NT2/D1 (cell line): ENCODE measurements at regions not wholly inside any gene's neighbourhood (a gene's known extent, or its start where the extent isn't known, plus 50 kb on each side); places are given as distances from the start of the nearest gene placed in this dataset.

Experiments used
- DNase-seq: peaks from one replicate; pipeline ENCODE4 v3.0.0-alpha.2; 2011; ENCODE audit warnings: low read depth, low spot score
- H3K27me3 ChIP-seq: 2 replicates; pipeline ENCODE4 v1.6.0; 2011; ENCODE audit warnings: mild to moderate bottlenecking; ENCODE audit not compliant: insufficient read length, insufficient read depth
- H3K36me3 ChIP-seq: 2 replicates; pipeline ENCODE4 v1.6.1; 2011; ENCODE audit warnings: mild to moderate bottlenecking, low read length, mixed read lengths; ENCODE audit not compliant: insufficient read depth, insufficient read length
- H3K4me1 ChIP-seq: 2 replicates; pipeline ENCODE4 v1.5.1; 2011; ENCODE audit not compliant: insufficient read depth, insufficient read length
- H3K4me3 ChIP-seq: 2 replicates; pipeline ENCODE4 v1.5.1; 2011; ENCODE audit warnings: low read depth; ENCODE audit not compliant: insufficient read length
- H3K9ac ChIP-seq: 2 replicates; pipeline ENCODE4 v1.6.0; 2011; ENCODE audit warnings: low read depth; ENCODE audit not compliant: insufficient read length
- H3K9me3 ChIP-seq: 2 replicates; pipeline ENCODE4 v1.5.1; 2011; ENCODE audit warnings: mild to moderate bottlenecking, low read length; ENCODE audit not compliant: insufficient read depth
- SUZ12 ChIP-seq: IDR thresholded peaks from 2 replicates; pipeline ENCODE4 v1.6.1; 2011; ENCODE audit not compliant: insufficient read length, insufficient read depth; ENCODE audit errors: extremely low read depth
- YY1 ChIP-seq: IDR thresholded peaks from 2 replicates; pipeline ENCODE4 v1.6.1; 2011; ENCODE audit not compliant: insufficient read length, insufficient read depth
- ZNF274 ChIP-seq: IDR thresholded peaks from 2 replicates; pipeline ENCODE4 v1.6.1; 2011; ENCODE audit warnings: mild to moderate bottlenecking, low read depth, low read length

- no peaks in the 10 kb centered on the region for H3K4me1 ChIP-seq
- no peaks in the 10 kb centered on the region for H3K36me3 ChIP-seq
- TF ChIP-seq ZNF274 (no peak), YY1 (no peak), SUZ12 (no peak)
- no peak overlapping the region for H3K9ac ChIP-seq
- DNase-seq: no peak
- H3K4me3 ChIP-seq: no peak overlapping the region
- no peaks in the 10 kb centered on the region for H3K27me3 ChIP-seq
- H3K9me3 ChIP-seq: no peaks in the 10 kb centered on the region
These were observed 202.0 kb upstream of the SLC14A2 start for GRCh38 chr18:45413180-45413836.

- Histone ChIP-seq H3K9ac (no peak overlapping the region), H3K4me3 (no peak overlapping the region)
- TF ChIP-seq YY1 (no peak), ZNF274 (no peak), SUZ12 (no peak)
These were observed 199.7 kb upstream of the SLC14A2 start for GRCh38 chr18:45415614-45416013.

GRCh38 chr18:45416168-45416567 is 199.1 kb upstream of the SLC14A2 start:
- DNase-seq: no peak
- no peaks in the 10 kb centered on the region for H3K4me1 ChIP-seq
- H3K9me3 ChIP-seq: no peaks in the 10 kb centered on the region
- H3K4me3 ChIP-seq: no peak overlapping the region
- H3K27me3 ChIP-seq: no peaks in the 10 kb centered on the region
- TF ChIP-seq ZNF274: no peak
- no peak for TF ChIP-seq YY1
- TF ChIP-seq SUZ12: no peak
- H3K9ac ChIP-seq: no peak overlapping the region
- H3K36me3 ChIP-seq: no peaks in the 10 kb centered on the region

More at GRCh38 chr18:45415614-45416013, 199.7 kb upstream of the SLC14A2 start:
- Histone ChIP-seq H3K9me3 (no peaks in the 10 kb centered on the region), H3K4me1 (no peaks in the 10 kb centered on the region), H3K36me3 (no peaks in the 10 kb centered on the region), H3K27me3 (no peaks in the 10 kb centered on the region)
- DNase-seq: no peak

- TF ChIP-seq YY1 (no peak), ZNF274 (no peak), SUZ12 (no peak)
- H3K9ac ChIP-seq: no peak overlapping the region
- H3K27me3 ChIP-seq: no peaks in the 10 kb centered on the region
- no peaks in the 10 kb centered on the region for H3K4me1 ChIP-seq
- no peak overlapping the region for H3K4me3 ChIP-seq
- H3K9me3 ChIP-seq: no peaks in the 10 kb centered on the region
- DNase-seq: no peak
- H3K36me3 ChIP-seq: no peaks in the 10 kb centered on the region
These were observed 197.9 kb upstream of the SLC14A2 start for GRCh38 chr18:45417392-45417791.

GRCh38 chr18:45423659-45424058 is 191.6 kb upstream of the SLC14A2 start:
- no peak for DNase-seq
- no peak overlapping the region for H3K9ac ChIP-seq
- H3K9me3 ChIP-seq: no peaks in the 10 kb centered on the region
- no peaks in the 10 kb centered on the region for H3K4me1 ChIP-seq
- H3K36me3 ChIP-seq: no peaks in the 10 kb centered on the region
- TF ChIP-seq YY1 (no peak), ZNF274 (no peak)
- no peak overlapping the region for H3K4me3 ChIP-seq
- no peaks in the 10 kb centered on the region for H3K27me3 ChIP-seq

- Histone ChIP-seq H3K27me3 (no peaks in the 10 kb centered on the region), H3K36me3 (no peaks in the 10 kb centered on the region), H3K4me1 (no peaks in the 10 kb centered on the region), H3K9ac (no peak overlapping the region), H3K9me3 (no peaks in the 10 kb centered on the region), H3K4me3 (no peak overlapping the region)
- no peak for TF ChIP-seq YY1
- TF ChIP-seq SUZ12: no peak
- TF ChIP-seq ZNF274: no peak
- DNase-seq: no peak
These were observed 185.2 kb upstream of the SLC14A2 start for GRCh38 chr18:45430041-45430440.

- no peaks in the 10 kb centered on the region for H3K4me1 ChIP-seq
- H3K9me3 ChIP-seq: no peaks in the 10 kb centered on the region
- TF ChIP-seq YY1: no peak
- TF ChIP-seq ZNF274: no peak
- no peak for TF ChIP-seq SUZ12
- no peak overlapping the region for H3K9ac ChIP-seq
- no peak for DNase-seq
- no peaks in the 10 kb centered on the region for H3K27me3 ChIP-seq
- no peaks in the 10 kb centered on the region for H3K36me3 ChIP-seq
- H3K4me3 ChIP-seq: no peak overlapping the region
These were observed 179.5 kb upstream of the SLC14A2 start for GRCh38 chr18:45435810-45436209.

- no peaks in the 10 kb centered on the region for H3K36me3 ChIP-seq
- TF ChIP-seq YY1: no peak
- no peak for TF ChIP-seq ZNF274
- TF ChIP-seq SUZ12: no peak
- no peaks in the 10 kb centered on the region for H3K4me1 ChIP-seq
- no peak for DNase-seq
- H3K9ac ChIP-seq: no peak overlapping the region
- H3K4me3 ChIP-seq: no peak overlapping the region
- no peaks in the 10 kb centered on the region for H3K9me3 ChIP-seq
- no peaks in the 10 kb centered on the region for H3K27me3 ChIP-seq
These were observed 177.9 kb upstream of the SLC14A2 start for GRCh38 chr18:45437366-45437765.
